Tibial nerve (tissue), 4 donors: ENCODE measurements at regions not wholly inside any gene's neighbourhood (a gene's known extent, or its start where the extent isn't known, plus 50 kb on each side); places are given as distances from the start of the nearest gene placed in this dataset.

ENCODE experiments used
- DNase-seq, 2 donors: peaks; one replicate each; pipeline ENCODE4 v3.0.0-alpha.2; 2019; ENCODE audit warnings: low spot score in 2 of 2
- H3K27ac ChIP-seq, 4 donors: fragments of 200-600 bp; sonication (generic) in 3 of 4; one replicate each; pipeline ENCODE4 v1.5.1; 2017 to 2019; ENCODE audit warnings: mild to moderate bottlenecking in 1 of 4
- H3K27me3 ChIP-seq, 2 donors: fragments of 200-600 bp; sonication (generic) in 1 of 2; one replicate each; pipeline versions ENCODE4 v1.5.1 to v1.6.0; 2017 to 2019
- H3K36me3 ChIP-seq, 3 donors: fragments of 200-600 bp; sonication (generic); one replicate each; pipeline ENCODE4 v1.5.1; 2018 to 2019
- H3K4me1 ChIP-seq, 4 donors: fragments of 200-600 bp; sonication (generic) in 3 of 4; one replicate each; pipeline ENCODE4 v1.5.1; 2017 to 2019
- H3K4me3 ChIP-seq, 4 donors: fragments of 200-600 bp; sonication (generic) in 3 of 4; one replicate each; pipeline ENCODE4 v1.5.1; 2017 to 2019; ENCODE audit warnings: mild to moderate bottlenecking in 1 of 4, moderate library complexity in 1 of 4
- H3K9me3 ChIP-seq, 4 donors: fragments of 200-600 bp; sonication (generic) in 3 of 4; one replicate each; pipeline ENCODE4 v1.5.1; 2017 to 2019
- CTCF ChIP-seq, 5 experiments: fragments of 200-600 bp in 3 of 5; fragments of 450-650 bp in 2 of 5; sonication (generic) in 3 of 5; IDR thresholded peaks; one replicate each; pipeline ENCODE4 v1.5.1; 2016 to 2019; ENCODE audit warnings: antibody characterized with exemption in 5 of 5, mild to moderate bottlenecking in 3 of 5, moderate library complexity in 2 of 5
- EP300 ChIP-seq, 2 donors: sonication (generic); formaldehyde crosslinking; IDR thresholded peaks; one replicate each; pipeline ENCODE4 v1.6.1; 2017; ENCODE audit warnings: antibody characterized with exemption in 2 of 2, mild to moderate bottlenecking in 1 of 2
- POLR2A ChIP-seq, 2 donors: fragments of 450-650 bp; IDR thresholded peaks; one replicate each; pipeline ENCODE4 v1.6.1; 2017; ENCODE audit warnings: antibody characterized with exemption in 2 of 2, mild to moderate bottlenecking in 2 of 2, moderate library complexity in 2 of 2
- WGBS, 2 donors: methylation state at CpG; one replicate each; pipeline ENCODE4 v1.1.5; 2018; 5-methylcytosine and 5-hydroxymethylcytosine counted together

DNA sequence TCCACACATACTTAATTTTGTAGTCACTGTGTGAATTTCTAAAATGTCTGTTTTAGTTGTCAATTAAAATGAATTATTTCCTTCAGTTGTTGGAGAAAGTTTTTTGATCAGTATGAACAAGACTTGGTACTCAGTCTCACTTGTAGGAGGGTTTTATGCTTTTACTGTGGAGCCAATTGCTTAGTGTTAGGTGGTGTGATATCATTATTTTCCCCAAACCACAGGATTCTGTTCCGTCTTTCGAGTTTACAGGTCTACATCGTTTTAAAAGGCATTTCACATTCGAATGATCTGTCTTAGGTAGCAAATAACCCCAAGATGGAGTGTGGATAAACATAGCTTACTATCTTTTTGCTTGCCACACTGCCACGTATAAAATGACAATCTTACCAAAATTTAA is 803.1 kb downstream of the SATB2 start:
- Histone ChIP-seq H3K9me3 (no peaks in the 10 kb centered on the region), H3K27ac (no peak overlapping the region), H3K4me1 (no peaks in the 10 kb centered on the region), H3K27me3 (no peaks in the 10 kb centered on the region), H3K36me3 (no peaks in the 10 kb centered on the region), H3K4me3 (no peak overlapping the region)
- no peak for DNase-seq
- TF ChIP-seq CTCF (IDR thresholded peaks at IDR 0.05) (no peak), POLR2A (IDR thresholded peaks at IDR 0.05) (no peak), EP300 (IDR thresholded peaks at IDR 0.05) (no peak)
- WGBS, 2 donors: 75 to 79% methylated on average over 5 of the region's 5 CpGs

- Histone ChIP-seq H3K4me1 (no peaks in the 10 kb centered on the region), H3K27me3 (no peaks in the 10 kb centered on the region), H3K36me3 (no peaks in the 10 kb centered on the region), H3K4me3 (no peak overlapping the region), H3K9me3 (no peaks in the 10 kb centered on the region), H3K27ac (no peak overlapping the region)
- no peak for DNase-seq
- TF ChIP-seq CTCF (IDR thresholded peaks at IDR 0.05) (no peak), EP300 (IDR thresholded peaks at IDR 0.05) (no peak), POLR2A (IDR thresholded peaks at IDR 0.05) (no peak)
- 57 to 77% methylated on average over 2 of the region's 2 CpGs for WGBS, 2 donors
Observed at GRCh38 chr2:198653311-198653710, 804.4 kb downstream of the SATB2 start.

DNA sequence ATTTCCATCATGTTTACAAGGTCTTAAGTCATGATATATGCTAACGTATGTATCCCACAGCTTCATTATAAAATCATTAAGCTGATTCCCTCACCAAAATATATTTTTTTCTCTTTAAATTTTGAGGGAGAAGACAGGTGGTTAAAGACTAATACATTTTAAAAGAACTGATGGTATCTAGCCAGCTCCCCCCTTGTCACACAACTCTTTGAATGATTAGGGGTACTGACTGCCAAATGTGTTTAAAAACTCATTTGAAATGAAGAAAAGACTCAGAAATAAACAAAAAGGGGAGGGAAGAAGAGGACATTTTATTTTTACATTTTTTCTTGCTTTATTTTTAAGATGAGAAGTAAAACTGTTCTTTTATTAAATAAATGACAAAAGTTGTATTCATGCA is 805.3 kb downstream of the SATB2 start:
- H3K27me3 ChIP-seq: no peaks in the 10 kb centered on the region

GRCh38 chr2:198645816-198646215 is 811.9 kb downstream of the SATB2 start:
- Histone ChIP-seq H3K27ac (no peak overlapping the region), H3K36me3 (no peaks in the 10 kb centered on the region), H3K4me1 (no peaks in the 10 kb centered on the region), H3K27me3 (no peaks in the 10 kb centered on the region), H3K4me3 (no peak overlapping the region), H3K9me3 (no peaks in the 10 kb centered on the region)
- TF ChIP-seq CTCF (IDR thresholded peaks at IDR 0.05) (no peak), POLR2A (IDR thresholded peaks at IDR 0.05) (no peak), EP300 (IDR thresholded peaks at IDR 0.05) (no peak)
- WGBS, 2 donors: 95% methylated on average over 4 of the region's 4 CpGs
- DNase-seq: no peak

More for the DNA sequence above, 805.3 kb downstream of the SATB2 start:
- no peaks in the 10 kb centered on the region for H3K4me1 ChIP-seq
- TF ChIP-seq CTCF (IDR thresholded peaks at IDR 0.05) (no peak), POLR2A (IDR thresholded peaks at IDR 0.05) (no peak), EP300 (IDR thresholded peaks at IDR 0.05) (no peak)
- H3K36me3 ChIP-seq: no peaks in the 10 kb centered on the region
- H3K9me3 ChIP-seq: no peaks in the 10 kb centered on the region
- H3K27ac ChIP-seq: no peak overlapping the region
- WGBS, 2 donors: 65 to 76% methylated on average over 1 of the region's 1 CpG
- DNase-seq: no peak
- no peak overlapping the region for H3K4me3 ChIP-seq

- WGBS, 2 donors: 65 to 68% methylated on average over 3 of the region's 3 CpGs
- Histone ChIP-seq H3K27ac (no peak overlapping the region), H3K27me3 (no peaks in the 10 kb centered on the region), H3K4me3 (no peak overlapping the region), H3K4me1 (no peaks in the 10 kb centered on the region), H3K36me3 (no peaks in the 10 kb centered on the region), H3K9me3 (no peaks in the 10 kb centered on the region)
- TF ChIP-seq CTCF (IDR thresholded peaks at IDR 0.05) (no peak), POLR2A (IDR thresholded peaks at IDR 0.05) (no peak), EP300 (IDR thresholded peaks at IDR 0.05) (no peak)
- DNase-seq: no peak
Observed at GRCh38 chr2:198641161-198641560, 816.6 kb downstream of the SATB2 start.
